HL-60 (cell line): ENCODE measurements at regions not wholly inside any gene's neighbourhood (a gene's known extent, or its start where the extent isn't known, plus 50 kb on each side); places are given as distances from the start of the nearest gene placed in this dataset.

Experiments
- GABPA ChIP-seq: IDR thresholded peaks from 2 replicates; pipeline ENCODE4 v1.6.1; 2012; ENCODE audit warnings: low read depth
- POLR2AphosphoS5 ChIP-seq: IDR thresholded peaks from 2 replicates; pipeline ENCODE4 v1.6.1; 2012; ENCODE audit warnings: low read depth
- SPI1 ChIP-seq: IDR thresholded peaks from 2 replicates; pipeline ENCODE4 v1.6.1; 2012; ENCODE audit warnings: low read depth, mild to moderate bottlenecking, borderline replicate concordance
- TF ChIP-seq, protein P1 (sequence below): IDR thresholded peaks from one replicate; pipeline ENCODE4 v1.5.1; 2011; ENCODE audit warnings: low read length, control low read depth, inconsistent platforms; ENCODE audit not compliant: insufficient read depth
- TF ChIP-seq, protein P2 (sequence below): IDR thresholded peaks from 2 replicates; pipeline ENCODE4 v1.6.1; 2012; ENCODE audit warnings: low read depth; ENCODE audit not compliant: insufficient replicate concordance

DNA sequence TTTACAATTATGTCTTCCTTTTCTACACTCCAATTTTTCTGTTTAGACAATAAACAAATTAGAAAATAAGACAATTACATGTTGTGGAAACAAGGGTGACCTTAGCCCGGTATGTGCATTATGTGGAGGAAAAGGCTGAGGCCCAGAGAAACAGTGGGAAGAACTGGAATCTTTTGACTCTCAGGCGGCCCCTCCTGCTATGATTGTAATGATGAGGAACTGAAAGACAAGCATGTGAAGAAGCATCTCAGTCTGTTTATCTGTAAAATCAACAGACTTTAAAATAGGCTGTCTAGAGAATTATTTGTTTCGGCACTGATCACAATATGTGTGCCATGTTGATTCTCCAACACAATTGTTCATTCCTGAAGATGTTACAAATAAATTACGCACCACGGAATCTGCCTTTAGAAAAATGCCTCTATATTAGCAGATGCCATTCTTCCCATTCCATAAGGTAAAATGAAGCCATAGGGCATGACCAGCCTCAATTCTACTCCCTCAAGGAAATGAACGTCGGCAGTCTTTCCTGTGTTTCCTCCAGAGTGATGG is 1201.6 kb upstream of the CITED2 start:
- TF ChIP-seq, protein P1, sequence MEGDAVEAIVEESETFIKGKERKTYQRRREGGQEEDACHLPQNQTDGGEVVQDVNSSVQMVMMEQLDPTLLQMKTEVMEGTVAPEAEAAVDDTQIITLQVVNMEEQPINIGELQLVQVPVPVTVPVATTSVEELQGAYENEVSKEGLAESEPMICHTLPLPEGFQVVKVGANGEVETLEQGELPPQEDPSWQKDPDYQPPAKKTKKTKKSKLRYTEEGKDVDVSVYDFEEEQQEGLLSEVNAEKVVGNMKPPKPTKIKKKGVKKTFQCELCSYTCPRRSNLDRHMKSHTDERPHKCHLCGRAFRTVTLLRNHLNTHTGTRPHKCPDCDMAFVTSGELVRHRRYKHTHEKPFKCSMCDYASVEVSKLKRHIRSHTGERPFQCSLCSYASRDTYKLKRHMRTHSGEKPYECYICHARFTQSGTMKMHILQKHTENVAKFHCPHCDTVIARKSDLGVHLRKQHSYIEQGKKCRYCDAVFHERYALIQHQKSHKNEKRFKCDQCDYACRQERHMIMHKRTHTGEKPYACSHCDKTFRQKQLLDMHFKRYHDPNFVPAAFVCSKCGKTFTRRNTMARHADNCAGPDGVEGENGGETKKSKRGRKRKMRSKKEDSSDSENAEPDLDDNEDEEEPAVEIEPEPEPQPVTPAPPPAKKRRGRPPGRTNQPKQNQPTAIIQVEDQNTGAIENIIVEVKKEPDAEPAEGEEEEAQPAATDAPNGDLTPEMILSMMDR: no peak
- TF ChIP-seq, protein P2, sequence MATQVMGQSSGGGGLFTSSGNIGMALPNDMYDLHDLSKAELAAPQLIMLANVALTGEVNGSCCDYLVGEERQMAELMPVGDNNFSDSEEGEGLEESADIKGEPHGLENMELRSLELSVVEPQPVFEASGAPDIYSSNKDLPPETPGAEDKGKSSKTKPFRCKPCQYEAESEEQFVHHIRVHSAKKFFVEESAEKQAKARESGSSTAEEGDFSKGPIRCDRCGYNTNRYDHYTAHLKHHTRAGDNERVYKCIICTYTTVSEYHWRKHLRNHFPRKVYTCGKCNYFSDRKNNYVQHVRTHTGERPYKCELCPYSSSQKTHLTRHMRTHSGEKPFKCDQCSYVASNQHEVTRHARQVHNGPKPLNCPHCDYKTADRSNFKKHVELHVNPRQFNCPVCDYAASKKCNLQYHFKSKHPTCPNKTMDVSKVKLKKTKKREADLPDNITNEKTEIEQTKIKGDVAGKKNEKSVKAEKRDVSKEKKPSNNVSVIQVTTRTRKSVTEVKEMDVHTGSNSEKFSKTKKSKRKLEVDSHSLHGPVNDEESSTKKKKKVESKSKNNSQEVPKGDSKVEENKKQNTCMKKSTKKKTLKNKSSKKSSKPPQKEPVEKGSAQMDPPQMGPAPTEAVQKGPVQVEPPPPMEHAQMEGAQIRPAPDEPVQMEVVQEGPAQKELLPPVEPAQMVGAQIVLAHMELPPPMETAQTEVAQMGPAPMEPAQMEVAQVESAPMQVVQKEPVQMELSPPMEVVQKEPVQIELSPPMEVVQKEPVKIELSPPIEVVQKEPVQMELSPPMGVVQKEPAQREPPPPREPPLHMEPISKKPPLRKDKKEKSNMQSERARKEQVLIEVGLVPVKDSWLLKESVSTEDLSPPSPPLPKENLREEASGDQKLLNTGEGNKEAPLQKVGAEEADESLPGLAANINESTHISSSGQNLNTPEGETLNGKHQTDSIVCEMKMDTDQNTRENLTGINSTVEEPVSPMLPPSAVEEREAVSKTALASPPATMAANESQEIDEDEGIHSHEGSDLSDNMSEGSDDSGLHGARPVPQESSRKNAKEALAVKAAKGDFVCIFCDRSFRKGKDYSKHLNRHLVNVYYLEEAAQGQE: no peak
- TF ChIP-seq POLR2AphosphoS5: no peak
- no peak for TF ChIP-seq SPI1
- TF ChIP-seq GABPA: no peak
